Fibroblast of lung (primary cell): ENCODE measurements at regions not wholly inside any gene's neighbourhood (a gene's known extent, or its start where the extent isn't known, plus 50 kb on each side); places are given as distances from the start of the nearest gene placed in this dataset.

ENCODE experiments used
- DNase-seq, 2 donors: peaks; one replicate each; pipeline versions ENCODE4 v3.0.0 to v3.0.0-alpha.2; 2010; ENCODE audit warnings: low read depth in 2 of 2
- H2AFZ ChIP-seq: 2 replicates; pipeline ENCODE4 v1.5.1; 2012; ENCODE audit warnings: low read length, control low read depth, inconsistent platforms
- H3K27ac ChIP-seq: 2 replicates; pipeline ENCODE4 v1.5.1; 2011; ENCODE audit warnings: low read length, control low read depth; ENCODE audit not compliant: insufficient read depth
- H3K27me3 ChIP-seq: 2 replicates; pipeline ENCODE4 v1.5.1; 2011; ENCODE audit warnings: mild to moderate bottlenecking, low read length; ENCODE audit not compliant: control insufficient read depth, insufficient read depth
- H3K36me3 ChIP-seq: 2 replicates; pipeline ENCODE4 v1.5.1; 2011; ENCODE audit warnings: low read length; ENCODE audit not compliant: control insufficient read depth, insufficient read depth
- H3K4me1 ChIP-seq: 2 replicates; pipeline ENCODE4 v1.5.1; 2011; ENCODE audit warnings: low read length; ENCODE audit not compliant: control insufficient read depth, insufficient read depth; ENCODE audit errors: extremely low read depth
- H3K4me2 ChIP-seq: 2 replicates; pipeline ENCODE4 v1.5.1; 2011; ENCODE audit warnings: low read length, control low read depth; ENCODE audit not compliant: insufficient read depth; ENCODE audit errors: extremely low read depth
- H3K4me3 ChIP-seq, 4 experiments: fragments of 200-600 bp in 1 of 4; sonication (generic) in 1 of 4; replicated peaks in 1 of 4; 2 replicates each; pipeline ENCODE4 v1.5.1; 2011 to 2016; ENCODE audit warnings: low read length in 4 of 4, low read depth in 3 of 4, mild to moderate bottlenecking in 3 of 4, control low read depth in 2 of 4, inconsistent platforms in 1 of 4, mixed read lengths in 1 of 4; ENCODE audit not compliant: insufficient read depth in 1 of 4; ENCODE audit errors: control extremely low read depth in 1 of 4
- H3K79me2 ChIP-seq: 2 replicates; pipeline ENCODE4 v1.5.1; 2012; ENCODE audit warnings: mild to moderate bottlenecking, low read length, inconsistent platforms; ENCODE audit not compliant: control insufficient read depth, insufficient read depth
- H3K9ac ChIP-seq: 2 replicates; pipeline ENCODE4 v1.5.1; 2011; ENCODE audit warnings: mild to moderate bottlenecking, low read length, control low read depth; ENCODE audit not compliant: insufficient read depth
- H3K9me3 ChIP-seq: 2 replicates; pipeline ENCODE4 v1.5.1; 2012; ENCODE audit warnings: low read depth, low read length; ENCODE audit not compliant: control insufficient read depth, insufficient read depth
- H4K20me1 ChIP-seq: 2 replicates; pipeline ENCODE4 v1.5.1; 2011; ENCODE audit warnings: low read length; ENCODE audit not compliant: control insufficient read depth, insufficient read depth; ENCODE audit errors: extremely low read depth
- EZH2 ChIP-seq: IDR thresholded peaks from 2 replicates; pipeline ENCODE4 v1.5.1; 2012; ENCODE audit warnings: low read length, control low read depth, mild to moderate bottlenecking; ENCODE audit errors: missing control alignments
- TF ChIP-seq, protein P1 (sequence below), 2 donors: IDR thresholded peaks in 1 of 2; conservative IDR thresholded peaks in 1 of 2; 1 replicate in 1 of 2; 2 replicates in 1 of 2; pipeline ENCODE4 v1.5.1; 2011 to 2012; ENCODE audit warnings: low read length in 2 of 2, control low read depth in 1 of 2, inconsistent platforms in 1 of 2, low read depth in 1 of 2, mild to moderate bottlenecking in 1 of 2

DNA sequence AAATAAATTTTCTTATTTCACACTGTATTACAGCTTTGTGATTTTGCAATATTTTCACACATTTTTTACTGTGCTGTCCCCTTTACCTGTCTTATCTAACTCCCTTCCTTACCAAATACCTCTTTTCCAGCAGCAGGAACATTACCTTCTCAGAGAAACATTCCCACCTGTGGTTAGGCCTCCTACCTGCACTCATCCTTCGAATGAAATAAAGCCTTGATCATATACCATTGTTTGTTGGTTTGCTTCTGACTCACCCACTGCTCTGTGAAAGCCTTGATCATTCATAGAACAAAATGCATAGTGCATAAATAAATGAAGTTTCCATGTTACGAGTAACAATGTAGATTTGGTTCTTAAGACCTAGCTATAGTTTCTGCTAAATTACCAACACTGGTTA, 256.3 kb downstream of the ARL4A start:
- no peaks in the 10 kb centered on the region for H3K79me2 ChIP-seq
- TF ChIP-seq, protein P1, sequence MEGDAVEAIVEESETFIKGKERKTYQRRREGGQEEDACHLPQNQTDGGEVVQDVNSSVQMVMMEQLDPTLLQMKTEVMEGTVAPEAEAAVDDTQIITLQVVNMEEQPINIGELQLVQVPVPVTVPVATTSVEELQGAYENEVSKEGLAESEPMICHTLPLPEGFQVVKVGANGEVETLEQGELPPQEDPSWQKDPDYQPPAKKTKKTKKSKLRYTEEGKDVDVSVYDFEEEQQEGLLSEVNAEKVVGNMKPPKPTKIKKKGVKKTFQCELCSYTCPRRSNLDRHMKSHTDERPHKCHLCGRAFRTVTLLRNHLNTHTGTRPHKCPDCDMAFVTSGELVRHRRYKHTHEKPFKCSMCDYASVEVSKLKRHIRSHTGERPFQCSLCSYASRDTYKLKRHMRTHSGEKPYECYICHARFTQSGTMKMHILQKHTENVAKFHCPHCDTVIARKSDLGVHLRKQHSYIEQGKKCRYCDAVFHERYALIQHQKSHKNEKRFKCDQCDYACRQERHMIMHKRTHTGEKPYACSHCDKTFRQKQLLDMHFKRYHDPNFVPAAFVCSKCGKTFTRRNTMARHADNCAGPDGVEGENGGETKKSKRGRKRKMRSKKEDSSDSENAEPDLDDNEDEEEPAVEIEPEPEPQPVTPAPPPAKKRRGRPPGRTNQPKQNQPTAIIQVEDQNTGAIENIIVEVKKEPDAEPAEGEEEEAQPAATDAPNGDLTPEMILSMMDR (conservative IDR thresholded peaks at IDR 0.05 in 1 of 2, IDR thresholded peaks at IDR 0.05 in 1 of 2; ENCODE audit: low read depth in 1 of 2, low read length in 2 of 2): no peak
- TF ChIP-seq EZH2: no peak
- no peaks in the 10 kb centered on the region for H3K36me3 ChIP-seq
- H4K20me1 ChIP-seq: no peaks in the 10 kb centered on the region
- H3K4me2 ChIP-seq: no peak overlapping the region
- no peak overlapping the region for H2AFZ ChIP-seq
- H3K4me1 ChIP-seq: no peaks in the 10 kb centered on the region
- no peak overlapping the region for H3K4me3 ChIP-seq
- no peaks in the 10 kb centered on the region for H3K27me3 ChIP-seq
- H3K9ac ChIP-seq: no peak overlapping the region
- no peak overlapping the region for H3K27ac ChIP-seq
- no peaks in the 10 kb centered on the region for H3K9me3 ChIP-seq
- no peak for DNase-seq

DNA sequence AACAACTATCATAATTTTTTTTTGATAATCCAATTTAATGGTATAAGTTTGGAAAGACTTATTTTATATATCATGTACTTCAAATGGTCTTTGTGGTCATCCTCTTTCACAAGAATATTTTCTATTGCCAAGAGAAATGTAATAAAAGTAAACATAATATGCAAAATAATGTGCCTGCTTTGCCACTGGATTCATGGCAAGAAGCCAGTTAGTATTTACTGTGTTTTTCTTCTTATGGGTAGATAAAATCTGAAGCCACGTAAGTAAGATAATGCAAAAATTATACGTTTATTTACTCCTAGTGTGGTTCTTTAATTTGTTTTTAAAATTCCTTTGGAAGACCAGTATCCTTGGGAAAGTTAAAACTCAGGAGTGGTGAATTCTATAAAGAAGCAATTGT, 258.5 kb downstream of the ARL4A start:
- no peak overlapping the region for H3K27ac ChIP-seq
- no peak overlapping the region for H3K9ac ChIP-seq
- no peaks in the 10 kb centered on the region for H4K20me1 ChIP-seq
- no peak overlapping the region for H3K4me2 ChIP-seq
- no peaks in the 10 kb centered on the region for H3K79me2 ChIP-seq
- H3K36me3 ChIP-seq: no peaks in the 10 kb centered on the region
- TF ChIP-seq, protein P1 (conservative IDR thresholded peaks at IDR 0.05 in 1 of 2, IDR thresholded peaks at IDR 0.05 in 1 of 2; ENCODE audit: low read depth in 1 of 2, low read length in 2 of 2): no peak
- TF ChIP-seq EZH2: no peak
- H2AFZ ChIP-seq: no peak overlapping the region
- H3K4me1 ChIP-seq: no peaks in the 10 kb centered on the region
- no peaks in the 10 kb centered on the region for H3K27me3 ChIP-seq
- no peak overlapping the region for H3K4me3 ChIP-seq
- peak in 1 of 2 donors; percentile 53 for DNase-seq
- H3K9me3 ChIP-seq: no peaks in the 10 kb centered on the region

DNA sequence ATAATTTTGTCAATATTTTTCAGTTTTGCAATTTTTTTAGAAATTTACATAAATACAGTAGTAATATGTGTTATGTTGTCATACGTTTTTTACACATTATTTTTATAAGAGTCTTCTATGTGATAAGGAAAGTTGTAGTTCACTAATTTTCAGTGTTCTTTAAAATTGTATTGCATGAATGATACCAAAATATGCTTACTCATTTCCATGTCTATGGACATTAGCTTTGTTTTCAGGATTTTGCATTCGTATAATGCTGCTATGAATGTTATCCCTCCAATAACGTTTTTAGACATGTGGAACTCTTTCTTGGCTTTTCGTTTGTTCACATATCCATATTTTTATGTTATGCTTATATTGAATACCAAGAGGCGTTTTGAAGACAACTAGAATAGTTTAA, 260.0 kb downstream of the ARL4A start:
- Histone ChIP-seq H3K27ac (no peak overlapping the region), H3K4me1 (no peaks in the 10 kb centered on the region)
- TF ChIP-seq, protein P1 (conservative IDR thresholded peaks at IDR 0.05 in 1 of 2, IDR thresholded peaks at IDR 0.05 in 1 of 2; ENCODE audit: low read depth in 1 of 2, low read length in 2 of 2): no peak

More for the DNA sequence above, 260.0 kb downstream of the ARL4A start:
- no peaks in the 10 kb centered on the region for H3K9me3 ChIP-seq
- H3K79me2 ChIP-seq: no peaks in the 10 kb centered on the region
- no peak for DNase-seq
- H4K20me1 ChIP-seq: no peaks in the 10 kb centered on the region
- no peaks in the 10 kb centered on the region for H3K27me3 ChIP-seq
- H3K36me3 ChIP-seq: no peaks in the 10 kb centered on the region
- H3K9ac ChIP-seq: no peak overlapping the region
- no peak overlapping the region for H2AFZ ChIP-seq
- no peak overlapping the region for H3K4me3 ChIP-seq
- H3K4me2 ChIP-seq: no peak overlapping the region
